ENCODE measurements at regions not wholly inside any gene's neighbourhood (a gene's known extent, or its start where the extent isn't known, plus 50 kb on each side); places are given as distances from the start of the nearest gene placed in this dataset.

- DNase-seq (ENCODE audit: low read depth), result no peak
Observed at GRCh38 chr6:165082636-165083035, 226.8 kb downstream of the C6orf118 start.

DNA sequence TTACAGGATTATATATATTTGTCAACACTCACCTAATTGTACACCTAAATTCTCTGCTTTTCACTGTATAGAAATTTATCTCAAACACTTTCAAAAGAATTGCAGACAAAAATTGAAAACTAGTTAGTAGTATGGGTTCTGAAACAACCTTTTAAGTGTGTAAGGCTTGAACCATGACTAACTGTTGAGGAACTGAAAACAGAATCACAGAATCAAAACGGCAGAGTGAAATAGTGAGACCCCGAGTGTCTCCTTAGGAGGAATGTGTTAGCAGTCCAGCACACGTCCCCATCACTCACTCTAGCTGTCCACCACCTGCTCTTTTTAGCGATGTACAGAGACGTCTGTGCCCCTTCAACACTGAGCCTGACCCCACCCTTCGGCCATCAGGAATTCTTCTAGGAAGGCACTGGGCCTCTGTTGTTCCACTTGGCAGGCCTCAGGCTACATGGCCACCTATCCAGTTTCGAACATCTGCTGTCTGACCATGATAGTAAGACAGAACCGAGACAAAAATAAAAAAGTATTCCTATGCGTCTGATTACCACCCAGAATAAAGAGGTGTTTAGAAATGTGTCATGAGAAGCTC is 227.4 kb downstream of the C6orf118 start:
- DNase-seq (ENCODE audit: low read depth), result no peak

DNA sequence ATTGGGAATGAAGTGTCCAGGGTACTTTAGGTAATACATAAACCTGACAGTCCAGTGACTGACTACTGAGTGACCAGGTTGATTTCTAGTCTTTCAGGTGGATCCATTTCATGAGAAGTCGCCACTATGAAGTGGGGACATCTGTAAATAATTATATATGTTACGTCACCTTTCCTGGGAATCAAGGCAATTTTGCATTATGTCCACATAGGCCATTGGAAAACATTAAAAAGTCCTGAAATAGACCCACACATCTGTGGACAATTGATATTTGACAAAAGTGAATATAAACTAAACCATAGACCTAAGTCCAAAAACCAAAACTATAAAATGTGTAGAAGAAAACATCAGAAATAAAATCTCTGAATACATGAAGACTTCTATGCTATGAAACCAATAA is 231.5 kb downstream of the C6orf118 start:
- no peak for DNase-seq (ENCODE audit: low read depth)

DNA sequence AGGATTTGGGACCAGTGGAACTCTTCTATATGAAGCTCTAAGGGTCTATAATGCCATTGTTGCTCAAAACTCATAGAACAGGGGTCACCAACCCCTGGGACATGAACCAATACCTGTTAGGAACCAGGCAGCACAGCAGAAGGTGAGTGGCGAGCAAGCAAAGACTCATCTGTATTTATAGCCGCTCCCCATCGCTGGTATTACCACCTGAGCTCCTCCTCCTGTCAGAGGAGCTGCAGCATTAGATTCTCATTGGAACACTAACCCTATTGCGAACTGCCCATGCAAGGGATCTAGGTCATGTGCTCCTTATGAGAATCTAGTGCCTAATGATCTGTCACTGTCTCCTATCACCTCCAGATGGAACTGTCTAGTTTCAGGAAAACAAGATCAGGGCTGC is 237.5 kb downstream of the C6orf118 start:
- no peak for DNase-seq (ENCODE audit: low read depth)

GRCh38 chr6:165060720-165061119 is 248.7 kb downstream of the C6orf118 start:
- DNase-seq (ENCODE audit: low read depth), result no peak

GRCh38 chr6:165059032-165059431 is 250.4 kb downstream of the C6orf118 start:
- peak; percentile 62 for DNase-seq (ENCODE audit: low read depth)

DNA sequence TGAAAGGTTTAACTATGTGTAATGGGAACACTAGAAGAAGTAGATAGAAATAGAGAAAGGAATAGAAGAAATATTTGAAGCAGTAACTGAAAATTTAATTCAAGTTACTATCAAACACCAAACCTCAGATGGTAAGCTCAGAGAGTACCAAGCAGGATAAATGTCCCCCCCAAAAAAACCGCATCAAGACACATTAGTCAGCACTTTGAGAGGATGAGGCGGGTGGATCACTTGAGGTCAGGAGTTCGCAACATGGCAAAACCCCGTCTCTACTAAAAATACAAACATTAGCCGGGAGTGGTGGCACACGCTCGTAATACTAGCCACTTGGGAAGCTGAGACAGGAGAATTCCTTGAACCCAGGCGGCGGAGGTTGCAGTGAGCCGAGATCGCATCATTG is 253.1 kb downstream of the C6orf118 start:
- DNase-seq (ENCODE audit: low read depth), result no peak

DNA sequence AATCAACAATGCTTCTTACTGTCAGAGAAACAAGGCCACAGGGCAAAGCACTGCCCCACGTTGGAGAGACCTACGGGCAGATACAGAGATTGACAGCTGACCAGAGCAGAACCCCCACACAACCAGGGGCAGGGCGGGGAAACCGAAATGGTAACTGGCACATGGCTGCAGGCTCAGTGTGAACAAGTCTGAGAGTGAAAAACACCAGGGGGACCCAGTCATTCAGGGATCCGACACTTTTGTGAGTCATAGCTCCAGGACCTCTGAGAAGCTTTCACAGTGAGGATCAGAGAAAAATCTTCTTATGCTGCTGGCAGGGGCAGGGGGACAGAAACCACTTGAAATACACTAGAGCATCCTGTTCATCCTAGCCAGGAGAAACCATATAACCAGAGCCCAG is 254.2 kb downstream of the C6orf118 start:
- peak; percentile 16 for DNase-seq (ENCODE audit: low read depth)

GRCh38 chr6:165052561-165053480 is 256.6 kb downstream of the C6orf118 start:
- no peak for DNase-seq (ENCODE audit: low read depth)

DNA sequence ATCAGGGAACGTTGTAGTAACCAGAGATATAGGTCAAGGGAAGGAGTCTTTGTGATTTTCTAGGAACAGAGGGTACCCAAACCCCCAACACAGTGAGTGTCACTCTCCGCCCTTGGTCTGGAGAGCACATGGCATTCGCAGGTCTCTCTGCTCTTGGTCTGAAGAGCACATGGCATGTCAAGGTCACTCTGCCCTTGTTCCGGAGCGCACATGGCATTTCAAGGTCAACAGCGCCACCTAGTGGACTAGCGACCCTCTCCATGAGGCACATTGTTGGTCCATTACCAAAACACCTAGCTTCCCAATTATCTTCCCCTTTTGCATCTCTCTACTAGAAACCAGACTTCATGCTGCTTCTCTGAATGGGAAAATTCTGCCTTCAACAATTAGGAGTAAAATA is 260.0 kb downstream of the C6orf118 start:
- no peak for DNase-seq (ENCODE audit: low read depth)

DNA sequence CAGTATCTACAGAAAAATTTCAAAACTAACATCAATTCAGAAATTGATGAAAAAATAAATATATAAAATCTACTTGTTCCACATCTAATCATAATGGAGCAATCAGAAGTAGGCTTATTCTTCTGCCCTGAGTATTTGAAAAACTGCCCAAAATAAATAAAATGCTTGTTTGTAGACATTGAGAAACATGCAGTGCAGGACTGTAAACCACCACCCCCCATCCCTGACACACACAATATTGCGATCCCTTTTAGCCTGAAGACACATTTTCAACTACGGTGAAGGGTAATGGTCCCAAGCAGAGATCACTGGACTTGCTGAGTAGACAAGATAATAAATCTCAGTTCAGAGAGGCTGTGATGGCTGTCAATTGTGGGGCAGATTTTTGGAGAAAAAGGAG is 261.5 kb downstream of the C6orf118 start:
- no peak for DNase-seq (ENCODE audit: low read depth)

DNA sequence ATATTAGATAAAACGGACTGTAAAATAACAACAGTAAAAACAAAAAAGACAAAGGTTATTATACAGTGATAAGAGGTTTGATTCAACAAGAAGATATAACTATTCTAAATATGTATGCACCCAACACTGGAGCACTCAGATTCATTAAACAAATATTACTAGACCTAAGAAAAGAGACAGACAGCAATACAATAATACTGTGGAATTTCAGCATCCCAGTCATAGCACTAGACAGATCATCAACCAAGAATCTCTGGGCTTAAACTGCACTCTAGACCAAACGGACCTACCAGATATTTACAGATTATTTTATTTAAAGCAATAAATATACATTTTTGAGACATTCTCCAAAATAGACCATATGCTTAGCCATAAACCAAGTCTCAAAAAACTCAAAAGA is 263.8 kb downstream of the C6orf118 start:
- DNase-seq (ENCODE audit: low read depth), result no peak

- DNase-seq (ENCODE audit: low read depth), result no peak
Observed at GRCh38 chr6:165042912-165043311, 266.5 kb downstream of the C6orf118 start.

DNA sequence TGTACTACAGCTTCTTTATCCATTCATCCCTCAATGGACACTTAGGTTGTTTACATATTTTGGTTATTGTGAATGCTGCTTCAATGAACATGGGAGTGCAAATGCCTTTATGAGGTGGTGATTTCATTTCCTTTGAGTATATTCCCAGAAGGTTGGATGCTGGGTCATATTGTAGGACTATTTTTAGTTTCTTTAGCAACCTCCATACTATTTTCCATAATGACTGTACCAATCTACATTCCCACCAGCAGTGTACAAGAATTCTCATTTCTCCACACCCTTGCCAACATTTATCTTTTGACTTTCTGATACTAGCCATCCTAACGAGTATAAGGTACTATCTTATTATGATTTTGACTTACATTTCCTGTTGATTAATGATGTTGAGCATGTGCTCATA is 269.0 kb downstream of the C6orf118 start:
- DNase-seq (ENCODE audit: low read depth), result no peak

DNA sequence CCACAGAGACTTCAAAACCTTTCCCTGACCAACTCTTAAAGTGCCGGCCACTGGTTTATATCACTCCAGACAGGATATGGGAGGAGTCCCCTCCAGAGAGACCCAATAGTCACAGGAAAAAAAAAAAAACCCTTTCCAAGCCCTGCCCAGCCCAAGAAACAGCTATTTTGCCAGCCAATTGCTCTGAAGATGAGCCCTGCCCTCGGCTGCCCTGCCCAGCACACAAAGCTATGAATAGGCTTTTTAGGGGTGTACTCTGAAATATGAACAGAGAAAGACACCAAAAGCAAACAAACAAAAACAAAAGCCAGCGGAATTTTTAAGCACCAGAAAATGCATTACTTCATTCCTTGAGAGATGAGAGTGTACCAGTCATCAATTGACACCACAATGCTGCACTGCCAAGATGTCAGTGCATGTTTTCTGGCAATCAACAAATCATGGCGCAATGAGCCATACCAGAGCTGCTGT is 275.1 kb downstream of the C6orf118 start:
- no peak for DNase-seq (ENCODE audit: low read depth)

DNA sequence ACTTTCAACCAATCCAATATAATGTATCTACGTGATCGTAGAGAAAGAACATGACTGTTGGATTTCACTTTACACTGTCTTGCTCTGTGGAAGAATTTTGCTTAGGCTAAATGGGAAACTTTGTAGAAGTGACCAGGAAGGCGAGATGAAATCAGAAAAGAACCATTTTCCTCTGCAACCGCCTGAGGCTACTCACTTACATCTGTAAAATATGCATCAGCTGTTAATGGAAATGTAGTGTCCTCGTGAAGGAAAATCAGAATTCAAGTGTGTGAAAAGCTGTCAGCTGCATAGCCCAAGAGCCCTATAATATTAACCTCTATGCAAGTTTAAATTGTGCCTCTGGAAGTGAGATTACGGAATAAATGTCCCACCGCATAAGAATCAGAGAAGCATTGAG is 277.9 kb downstream of the C6orf118 start:
- DNase-seq (ENCODE audit: low read depth), result no peak

DNA sequence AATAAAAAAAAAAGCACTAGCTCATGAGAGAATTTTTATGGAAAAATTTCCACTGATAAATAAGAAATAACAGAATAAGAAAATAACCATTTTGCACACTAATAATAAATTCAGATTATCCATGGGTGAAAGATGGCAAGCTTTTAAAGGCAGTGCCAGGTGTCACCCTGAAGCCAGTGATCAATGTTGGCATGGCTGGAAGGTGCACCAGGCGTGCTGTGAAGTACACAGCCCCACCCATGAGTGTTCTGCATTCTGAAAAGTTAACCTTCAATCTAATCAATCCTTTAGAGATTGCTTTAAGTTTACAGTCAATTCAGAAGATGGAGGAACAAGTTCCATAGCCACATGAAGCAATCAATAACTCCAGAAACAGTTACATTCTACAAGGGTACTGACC is 284.4 kb downstream of the C6orf118 start:
- no peak for DNase-seq (ENCODE audit: low read depth)

GRCh38 chr6:165019681-165020080 is 289.7 kb downstream of the C6orf118 start:
- DNase-seq (ENCODE audit: low read depth), result no peak

- DNase-seq (ENCODE audit: low read depth), result no peak
Observed at GRCh38 chr6:165015676-165016075, 293.7 kb downstream of the C6orf118 start.

DNA sequence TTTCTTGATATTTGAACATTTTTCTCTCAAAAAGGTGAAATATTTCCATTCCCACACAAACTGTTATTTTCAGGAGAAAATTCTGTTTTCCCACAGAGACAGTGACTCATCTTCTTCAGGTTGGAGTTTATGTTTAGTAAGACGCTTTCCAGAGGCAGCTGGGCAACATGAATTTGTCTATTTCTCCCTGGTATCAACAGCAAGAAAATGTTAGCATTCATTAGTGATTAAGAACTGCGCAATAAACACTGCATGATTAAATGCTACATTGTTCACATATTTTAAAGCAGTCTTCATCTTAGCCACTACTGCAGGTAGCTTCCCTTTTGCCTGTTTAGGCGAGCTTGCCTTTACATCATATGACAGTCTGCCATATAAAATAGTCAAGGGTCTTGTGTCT is 295.7 kb downstream of the C6orf118 start:
- DNase-seq (ENCODE audit: low read depth), result peak; percentile 31

GRCh38 chr6:165012183-165012582 is 297.2 kb downstream of the C6orf118 start:
- DNase-seq (ENCODE audit: low read depth), result no peak

DNA sequence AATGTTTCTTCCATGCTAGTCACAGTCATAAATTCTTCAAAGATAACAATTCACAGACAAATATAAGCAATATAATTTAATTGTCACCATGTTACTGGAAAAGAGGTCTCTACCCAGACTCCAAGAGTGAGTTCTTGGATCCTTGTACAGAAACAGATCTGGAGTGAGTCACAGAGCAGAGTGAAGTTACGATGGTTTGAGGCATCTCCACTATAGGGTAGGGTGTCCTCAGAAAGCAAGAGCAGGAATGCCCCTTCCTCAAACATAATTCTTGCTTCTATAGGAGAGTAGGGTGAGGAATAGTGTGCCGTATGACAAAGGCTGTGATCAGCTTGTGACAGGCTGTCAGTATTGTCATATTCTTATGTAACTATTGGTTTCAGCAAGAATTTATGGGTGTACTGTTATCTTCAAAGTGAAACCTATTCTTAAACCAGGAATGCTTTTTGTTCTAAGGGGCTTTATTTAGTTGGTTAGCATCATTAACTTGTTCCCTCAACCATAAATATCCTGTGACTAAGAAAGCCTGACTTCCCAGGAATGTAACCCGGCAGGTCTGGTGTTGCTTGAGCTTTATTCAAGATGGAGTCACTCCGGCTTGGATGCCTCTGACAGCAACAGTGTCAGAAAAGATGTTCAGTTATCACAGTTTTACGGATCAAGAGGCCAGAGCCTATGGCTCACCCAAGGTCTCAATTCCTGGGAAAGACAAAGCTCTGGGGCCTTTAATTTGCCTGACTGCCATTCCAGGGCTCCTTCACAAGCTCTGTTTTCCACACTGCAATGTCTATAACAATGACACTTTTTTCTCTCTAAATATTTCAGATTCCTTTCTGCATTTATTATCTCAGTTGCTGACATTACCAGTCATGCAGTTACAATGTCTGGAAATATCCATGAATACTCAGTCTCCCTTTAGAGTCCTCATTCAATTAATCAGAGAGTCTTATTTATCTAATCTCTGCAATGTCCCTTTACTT is 298.6 kb downstream of the C6orf118 start:
- DNase-seq (ENCODE audit: low read depth), result peak; percentile 88

Measured in renal cortical epithelial cell (primary cell).